Upper lobe of left lung (tissue), 6 donors: ENCODE measurements at regions not wholly inside any gene's neighbourhood (a gene's known extent, or its start where the extent isn't known, plus 50 kb on each side); places are given as distances from the start of the nearest gene placed in this dataset.
"Not testable (repeated sequence)": the region's sequence is repeated elsewhere in the genome, so short reads cannot be mapped to it uniquely, and the experiment has no call there.

Experiments used
- ATAC-seq, 2 donors: fragments of 200-7000 bp; cut with Tn5 transposase; one replicate each; pipeline ENCODE4 v1.9.1; 2022; ENCODE audit warnings: mild to moderate bottlenecking in 2 of 2, moderate library complexity in 2 of 2; ENCODE audit not compliant: low FRiP score in 2 of 2
- DNase-seq, 2 donors: peaks; one replicate each; pipeline ENCODE4 v3.0.0-alpha.2; 2019 to 2020
- H3K27ac ChIP-seq, 4 donors: fragments of 200-600 bp; sonication (generic); one replicate each; pipeline ENCODE4 v1.5.1; 2016 to 2019
- H3K27me3 ChIP-seq, 4 donors: fragments of 200-600 bp; sonication (generic); one replicate each; pipeline ENCODE4 v1.5.1; 2017 to 2019
- H3K36me3 ChIP-seq, 4 donors: fragments of 200-600 bp; sonication (generic); one replicate each; pipeline ENCODE4 v1.5.1; 2016 to 2019
- H3K4me1 ChIP-seq, 4 donors: fragments of 200-600 bp; sonication (generic); one replicate each; pipeline ENCODE4 v1.5.1; 2018 to 2019
- H3K4me3 ChIP-seq, 4 donors: fragments of 200-600 bp; sonication (generic); one replicate each; pipeline ENCODE4 v1.5.1; 2017 to 2019; ENCODE audit warnings: mild to moderate bottlenecking in 2 of 4, moderate library complexity in 1 of 4
- H3K9me3 ChIP-seq, 4 donors: fragments of 200-600 bp; sonication (generic); one replicate each; pipeline ENCODE4 v1.5.1; 2018 to 2019
- CTCF ChIP-seq, 6 experiments: fragments of 450-650 bp in 4 of 6; fragments of 200-600 bp in 2 of 6; sonication (generic) in 2 of 6; IDR thresholded peaks; one replicate each; pipeline ENCODE4 v1.5.1; 2016 to 2019; ENCODE audit warnings: antibody characterized with exemption in 6 of 6
- EP300 ChIP-seq, 4 donors: sonication (generic); formaldehyde crosslinking; IDR thresholded peaks; one replicate each; pipeline ENCODE4 v1.5.1; 2017; ENCODE audit warnings: antibody characterized with exemption in 4 of 4, control low read depth in 2 of 4
- POLR2A ChIP-seq, 4 donors: fragments of 450-650 bp; IDR thresholded peaks; one replicate each; pipeline ENCODE4 v1.5.1; 2016 to 2017; ENCODE audit warnings: antibody characterized with exemption in 4 of 4, mild to moderate bottlenecking in 2 of 4
- POLR2AphosphoS5 ChIP-seq, 2 donors: sonication (generic); formaldehyde crosslinking; IDR thresholded peaks; one replicate each; pipeline ENCODE4 v1.5.1; 2017; ENCODE audit warnings: antibody characterized with exemption in 2 of 2
- WGBS, 2 donors: methylation state at CpG; one replicate each; pipeline ENCODE4 v1.1.5; 2017 to 2018; 5-methylcytosine and 5-hydroxymethylcytosine counted together
- donor health status: DM: no; HTN: no; CAD: no; lungs with moderate emphysema.
- donor health status: DM: no; HTN: yes; CAD: no; lungs with severe emphysema.

GRCh38 chr9:78405461-78405860 lies 108.5 kb downstream of the PSAT1 start:
- Histone ChIP-seq H3K9me3 (no peaks in the 10 kb centered on the region), H3K27ac (no peak overlapping the region), H3K36me3 (no peaks in the 10 kb centered on the region), H3K27me3 (no peaks in the 10 kb centered on the region), H3K4me3 (no peak overlapping the region), H3K4me1 (peaks cover 0 to 5% (median 0%) of the 10 kb centered on the region in 4 donors)
- DNase-seq, result no peak
- no peak for TF ChIP-seq EP300 (IDR thresholded peaks at IDR 0.05)
- TF ChIP-seq POLR2AphosphoS5 (IDR thresholded peaks at IDR 0.05), result no peak
- no peak for TF ChIP-seq POLR2A (IDR thresholded peaks at IDR 0.05)
- no peak for TF ChIP-seq CTCF (IDR thresholded peaks at IDR 0.05)
- WGBS, 2 donors, result 88 to 95% methylated on average over 3 of the region's 3 CpGs
- ATAC-seq, result no peak

GRCh38 chr9:78406146-78406545 lies 109.2 kb downstream of the PSAT1 start:
- no peaks in the 10 kb centered on the region for H3K27me3 ChIP-seq
- H3K36me3 ChIP-seq, result no peaks in the 10 kb centered on the region
- WGBS, 2 donors, result 79% methylated on average over 1 of the region's 1 CpG
- H3K27ac ChIP-seq, result no peak overlapping the region
- no peak for DNase-seq
- H3K4me3 ChIP-seq, result no peak overlapping the region
- no peak for TF ChIP-seq CTCF (IDR thresholded peaks at IDR 0.05)
- no peak for TF ChIP-seq EP300 (IDR thresholded peaks at IDR 0.05)
- peaks cover 0 to 5% (median 0%) of the 10 kb centered on the region in 4 donors for H3K4me1 ChIP-seq
- ATAC-seq, result no peak
- no peaks in the 10 kb centered on the region for H3K9me3 ChIP-seq

GRCh38 chr9:78406933-78407332 lies 110.0 kb downstream of the PSAT1 start:
- Histone ChIP-seq H3K4me3 (no peak overlapping the region), H3K4me1 (peaks cover 0 to 5% (median 0%) of the 10 kb centered on the region in 4 donors), H3K27me3 (no peaks in the 10 kb centered on the region), H3K36me3 (no peaks in the 10 kb centered on the region), H3K9me3 (no peaks in the 10 kb centered on the region), H3K27ac (no peak overlapping the region)
- 18 to 25% methylated on average over 2 of the region's 2 CpGs for WGBS, 2 donors
- DNase-seq, result peak in 1 of 2 donors; percentile 72
- TF ChIP-seq POLR2A (IDR thresholded peaks at IDR 0.05), result no peak
- no peak for TF ChIP-seq EP300 (IDR thresholded peaks at IDR 0.05)
- no peak for TF ChIP-seq CTCF (IDR thresholded peaks at IDR 0.05)
- no peak for TF ChIP-seq POLR2AphosphoS5 (IDR thresholded peaks at IDR 0.05)
- ATAC-seq, result peak in 1 of 2 donors; percentile 41

- no peak overlapping the region for H3K27ac ChIP-seq
- DNase-seq, result no peak
- H3K36me3 ChIP-seq, result no peaks in the 10 kb centered on the region
- peaks cover 0 to 5% (median 0%) of the 10 kb centered on the region in 4 donors for H3K4me1 ChIP-seq
- no peaks in the 10 kb centered on the region for H3K9me3 ChIP-seq
- no peak overlapping the region for H3K4me3 ChIP-seq
- H3K27me3 ChIP-seq, result no peaks in the 10 kb centered on the region
- 84% methylated on average over 8 of the region's 8 CpGs for WGBS, 2 donors
- TF ChIP-seq POLR2AphosphoS5 (IDR thresholded peaks at IDR 0.05), result no peak
- no peak for TF ChIP-seq POLR2A (IDR thresholded peaks at IDR 0.05)
- TF ChIP-seq CTCF (IDR thresholded peaks at IDR 0.05), result no peak
- no peak for TF ChIP-seq EP300 (IDR thresholded peaks at IDR 0.05)
- no peak for ATAC-seq
These were observed 110.8 kb downstream of the PSAT1 start for GRCh38 chr9:78407636-78408312.

GRCh38 chr9:78408388-78408787 lies 111.5 kb downstream of the PSAT1 start:
- no peak for DNase-seq
- Histone ChIP-seq H3K9me3 (no peaks in the 10 kb centered on the region), H3K4me1 (peaks cover 0 to 5% (median 0%) of the 10 kb centered on the region in 4 donors), H3K36me3 (no peaks in the 10 kb centered on the region), H3K4me3 (no peak overlapping the region), H3K27ac (no peak overlapping the region), H3K27me3 (no peaks in the 10 kb centered on the region)
- TF ChIP-seq POLR2AphosphoS5 (IDR thresholded peaks at IDR 0.05) (no peak), POLR2A (IDR thresholded peaks at IDR 0.05) (no peak), CTCF (IDR thresholded peaks at IDR 0.05) (no peak), EP300 (IDR thresholded peaks at IDR 0.05) (no peak)
- 95 to 100% methylated on average over 1 of the region's 1 CpG for WGBS, 2 donors
- ATAC-seq, result no peak

GRCh38 chr9:78409928-78410510 lies 113.1 kb downstream of the PSAT1 start:
- H3K9me3 ChIP-seq, H3K27ac ChIP-seq, H3K4me1 ChIP-seq, H3K27me3 ChIP-seq, ATAC-seq, H3K36me3 ChIP-seq, H3K4me3 ChIP-seq: not testable (repeated sequence)
- 86 to 98% methylated on average over 10 to 17 of the region's 25 CpGs for WGBS, 2 donors
- peak in 1 of 2 donors; percentile 74 for DNase-seq
